HG03039 (cell line): ENCODE measurements at regions not wholly inside any gene's neighbourhood (a gene's known extent, or its start where the extent isn't known, plus 50 kb on each side); places are given as distances from the start of the nearest gene placed in this dataset.
"Not testable (repeated sequence)": the region's sequence is repeated elsewhere in the genome, so short reads cannot be mapped to it uniquely, and the experiment has no call there.

ENCODE experiments used
- ATAC-seq: cut with Tn5 transposase; IDR thresholded peaks from one replicate; pipeline ENCODE4 v1.9.1; 2021; ENCODE audit warnings: mild to moderate bottlenecking, moderate library complexity; ENCODE audit not compliant: unreplicated experiment

DNA sequence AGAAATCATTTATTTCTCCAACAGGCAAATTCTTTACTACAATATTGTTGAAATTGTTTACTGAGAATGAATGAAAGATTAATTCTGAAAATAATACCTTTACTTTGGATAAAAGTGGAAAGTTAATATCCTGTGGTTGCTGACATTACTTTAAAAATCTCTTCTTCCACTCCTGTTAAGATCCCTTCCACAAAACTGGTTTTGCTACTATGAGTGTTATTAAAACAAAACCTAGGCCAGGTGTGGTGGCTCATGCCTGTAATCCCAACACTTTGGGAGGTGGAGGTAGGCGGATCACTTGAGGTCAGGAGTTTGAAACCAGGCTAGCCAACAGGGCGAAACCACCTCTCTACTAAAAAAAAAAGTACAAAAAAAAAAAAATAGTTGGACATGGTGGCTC, 123.9 kb upstream of the CCDC150 start:
- no peak for ATAC-seq

GRCh38 chr2:196516564-196516963, 123.0 kb upstream of the CCDC150 start:
- no peak for ATAC-seq

DNA sequence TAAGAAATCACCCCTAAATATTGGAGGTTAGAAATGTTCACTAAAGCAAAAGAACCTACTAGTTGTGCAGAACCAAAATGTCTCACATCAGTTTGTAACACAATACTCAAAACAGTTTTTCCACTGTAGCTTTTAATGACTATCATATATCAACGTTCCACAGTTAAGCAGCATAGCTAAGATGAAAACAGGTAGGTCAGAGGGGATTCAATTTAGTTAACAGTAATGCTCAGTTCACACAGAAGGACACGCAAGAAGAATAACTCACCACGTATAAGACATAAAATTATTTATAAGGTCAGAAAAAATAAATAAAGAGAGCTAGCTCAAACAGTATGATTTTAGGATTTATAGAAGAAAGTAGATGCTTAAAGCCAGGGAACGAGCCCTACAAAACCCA, 118.9 kb upstream of the CCDC150 start:
- no peak for ATAC-seq

GRCh38 chr2:196526981-196527725, 112.4 kb upstream of the CCDC150 start:
- not testable (repeated sequence) for ATAC-seq

GRCh38 chr2:196528486-196529223, 110.9 kb upstream of the CCDC150 start:
- no peak for ATAC-seq

- ATAC-seq = no peak
Observed at GRCh38 chr2:196530910-196531309, 108.6 kb upstream of the CCDC150 start.

DNA sequence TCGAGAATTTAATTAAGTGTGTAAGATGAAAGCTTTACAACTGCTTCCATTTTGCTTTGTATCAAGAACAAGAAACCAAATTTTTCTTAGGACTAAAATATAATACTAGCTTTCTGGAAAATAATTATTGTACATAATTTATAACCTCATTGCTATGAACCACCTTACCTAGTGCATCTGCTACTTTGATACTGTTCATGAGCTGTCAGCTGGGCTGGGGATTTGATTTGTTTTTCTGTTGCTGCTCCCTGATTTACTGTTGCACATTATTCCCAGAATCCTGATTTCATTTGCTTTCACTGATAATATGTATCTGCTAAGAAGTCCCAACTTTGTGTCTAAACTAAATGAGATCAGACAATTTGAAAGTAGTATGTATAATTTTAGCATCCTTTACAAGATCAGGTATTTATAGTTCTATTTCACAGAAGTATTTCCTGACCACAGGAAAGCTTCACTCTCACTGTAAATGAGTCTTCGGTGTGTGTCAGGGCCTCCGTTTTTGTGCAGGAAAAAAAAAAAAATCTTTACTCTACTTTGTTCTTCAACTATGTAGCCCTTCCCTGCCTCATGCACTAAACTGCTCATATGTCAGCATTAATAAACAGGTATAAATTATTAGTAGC, 105.6 kb upstream of the CCDC150 start:
- no peak for ATAC-seq

- no peak for ATAC-seq
Observed at GRCh38 chr2:196534495-196534894, 105.0 kb upstream of the CCDC150 start.

DNA sequence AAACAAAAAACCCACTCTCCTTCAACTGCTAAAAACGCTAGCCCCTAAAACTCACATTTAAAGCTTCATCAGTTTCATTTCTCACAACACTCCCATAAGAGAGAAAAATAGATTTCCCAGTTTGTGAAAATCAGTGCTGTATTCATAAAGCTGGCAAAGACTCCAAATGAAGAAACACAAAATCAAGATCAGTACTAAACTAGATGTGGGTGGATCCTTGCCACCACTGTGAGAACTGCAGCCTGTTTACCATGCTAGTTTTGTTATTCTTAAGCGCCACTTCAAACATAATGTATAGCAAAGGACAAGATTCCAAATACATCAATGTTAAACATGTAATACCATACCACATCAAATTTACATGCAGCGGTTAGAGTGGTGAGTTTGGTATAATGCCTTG, 104.5 kb upstream of the CCDC150 start:
- ATAC-seq = no peak

- no peak for ATAC-seq
Observed at GRCh38 chr2:196535742-196536141, 103.8 kb upstream of the CCDC150 start.

DNA sequence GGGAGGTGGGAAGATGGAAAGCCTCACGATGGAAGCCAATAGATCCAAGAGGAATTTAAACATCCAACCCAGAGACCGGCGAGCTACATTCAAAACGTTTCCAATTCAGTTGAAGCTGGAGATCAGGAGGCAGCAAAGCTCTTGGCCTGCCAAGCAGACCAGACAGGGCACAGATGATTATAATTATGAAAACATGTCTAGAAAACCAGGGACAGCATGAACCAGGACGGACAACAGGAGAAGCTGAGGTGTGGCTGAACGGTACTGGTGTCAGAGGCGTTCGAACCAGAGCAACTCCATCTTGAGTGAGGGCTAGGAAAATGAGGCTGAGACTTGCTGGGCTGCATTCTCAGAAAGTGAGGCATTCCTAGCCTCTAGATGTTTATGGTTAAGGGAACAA, 102.2 kb upstream of the CCDC150 start:
- no peak for ATAC-seq

GRCh38 chr2:196538189-196538588, 101.3 kb upstream of the CCDC150 start:
- no peak for ATAC-seq

- no peak for ATAC-seq
Observed at GRCh38 chr2:196538646-196539045, 100.9 kb upstream of the CCDC150 start.

- no peak for ATAC-seq
Observed at GRCh38 chr2:196544906-196545433, 94.5 kb upstream of the CCDC150 start.

GRCh38 chr2:196546151-196546919, 93.2 kb upstream of the CCDC150 start:
- no peak for ATAC-seq

DNA sequence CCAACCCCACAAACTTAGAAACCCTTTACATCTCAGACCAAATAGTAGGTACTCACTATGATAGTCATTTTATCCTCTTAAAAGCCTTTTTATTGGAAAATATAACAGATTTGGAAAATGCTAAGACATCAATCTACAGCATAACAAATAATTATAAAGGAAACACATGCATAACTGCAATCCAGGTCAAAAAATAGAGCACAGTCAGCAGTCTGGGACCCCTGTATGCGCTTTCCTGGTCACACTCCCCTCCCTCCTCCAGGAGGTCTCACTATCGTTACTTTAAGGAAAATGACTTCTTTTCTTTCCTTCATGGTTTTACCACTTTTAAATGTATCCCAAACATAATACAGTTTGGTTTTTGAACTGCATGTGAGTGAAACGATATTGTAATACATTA, 90.5 kb upstream of the CCDC150 start:
- ATAC-seq = no peak

- no peak for ATAC-seq
Observed at GRCh38 chr2:196551014-196551413, 88.5 kb upstream of the CCDC150 start.

- no peak for ATAC-seq
Observed at GRCh38 chr2:196555161-196555560, 84.4 kb upstream of the CCDC150 start.

DNA sequence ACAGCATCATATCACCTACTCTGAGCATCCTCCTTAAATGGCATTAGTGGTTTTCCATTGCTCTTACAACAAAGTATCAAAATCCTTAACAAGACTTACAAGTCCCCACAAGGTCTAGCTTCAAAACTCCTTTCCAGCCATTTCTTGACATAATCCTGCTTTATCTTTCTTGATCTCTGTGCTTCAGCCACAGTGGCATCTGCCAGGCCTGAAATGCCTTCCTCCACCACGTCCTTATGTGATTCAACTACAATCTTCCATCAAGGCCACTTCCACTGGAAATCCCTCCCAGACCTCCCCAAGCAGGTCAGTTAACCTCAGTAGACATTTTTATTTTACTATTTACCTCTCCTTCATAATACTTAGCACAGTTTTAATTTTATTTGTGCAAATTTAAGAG, 83.8 kb upstream of the CCDC150 start:
- ATAC-seq = no peak

DNA sequence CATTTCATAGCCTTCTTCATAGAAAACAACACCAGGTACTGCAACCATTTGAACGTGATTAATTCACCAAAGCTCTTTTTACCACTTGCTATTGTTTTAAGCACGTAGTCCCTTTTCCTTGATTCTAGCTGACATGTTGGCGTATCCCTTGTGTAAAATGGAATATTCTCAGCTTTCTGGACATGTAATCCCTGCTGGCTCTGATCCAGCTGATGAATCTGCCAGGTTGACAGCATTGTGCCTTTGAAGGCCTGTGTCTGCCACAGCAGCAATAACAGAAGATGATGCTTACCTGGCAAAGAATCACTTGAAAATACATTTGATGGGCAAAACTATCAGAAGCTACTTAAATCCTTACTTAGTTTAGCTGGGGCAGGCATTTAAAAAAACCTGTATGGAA, 81.0 kb upstream of the CCDC150 start:
- ATAC-seq = no peak

DNA sequence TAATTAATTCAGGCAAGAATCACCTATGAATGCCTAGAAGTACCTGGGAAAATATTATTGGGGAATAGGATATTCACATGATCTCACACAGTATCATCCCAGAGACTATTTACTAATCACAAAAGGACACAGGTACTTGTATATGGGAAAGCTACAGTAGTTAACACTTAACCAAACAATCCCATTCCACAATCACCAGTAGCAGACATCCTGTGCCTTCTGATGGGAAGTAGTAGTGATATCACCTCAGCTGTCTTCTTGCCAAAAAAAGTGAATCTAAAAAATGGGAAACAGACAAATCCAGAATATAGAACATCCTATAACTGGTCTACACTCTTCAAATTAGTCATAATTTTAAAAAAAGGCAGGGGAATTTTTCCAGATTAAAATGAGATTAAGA, 75.6 kb upstream of the CCDC150 start:
- ATAC-seq = no peak
